ENCODE measurements at regions not wholly inside any gene's neighbourhood (a gene's known extent, or its start where the extent isn't known, plus 50 kb on each side); places are given as distances from the start of the nearest gene placed in this dataset.

GRCh38 chr21:24027396-24027795 lies 1579.9 kb downstream of the MRPL39 start:
- TF ChIP-seq CTCF (IDR thresholded peaks at IDR 0.05; ENCODE audit: insufficient read depth, low read depth, low read length), result no peak
- no peak for TF ChIP-seq EZH2 (IDR thresholded peaks at IDR 0.05; ENCODE audit: insufficient read depth, low read length)

Data from astrocyte (in vitro differentiated cells and primary cell).